ENCODE measurements at regions not wholly inside any gene's neighbourhood (a gene's known extent, or its start where the extent isn't known, plus 50 kb on each side); places are given as distances from the start of the nearest gene placed in this dataset.
"Not testable (repeated sequence)": the region's sequence is repeated elsewhere in the genome, so short reads cannot be mapped to it uniquely, and the experiment has no call there.

GRCh38 chr1:199489594-199489993 is 537.9 kb upstream of the NR5A2 start:
- DNase-seq (ENCODE audit: low read depth in 2 of 2, low spot score in 1 of 2): no peak

- DNase-seq (ENCODE audit: low read depth in 2 of 2, low spot score in 1 of 2): no peak
These were observed 536.6 kb upstream of the NR5A2 start for GRCh38 chr1:199490769-199491527.

- DNase-seq (ENCODE audit: low read depth in 2 of 2, low spot score in 1 of 2): no peak
These were observed 532.1 kb upstream of the NR5A2 start for GRCh38 chr1:199495432-199495831.

GRCh38 chr1:199498802-199499201 is 528.7 kb upstream of the NR5A2 start:
- DNase-seq (ENCODE audit: low read depth in 2 of 2, low spot score in 1 of 2): not testable (repeated sequence)

GRCh38 chr1:199508072-199508471 is 519.4 kb upstream of the NR5A2 start:
- no peak for DNase-seq (ENCODE audit: low read depth in 2 of 2, low spot score in 1 of 2)

GRCh38 chr1:199508653-199509052 is 518.9 kb upstream of the NR5A2 start:
- DNase-seq (ENCODE audit: low read depth in 2 of 2, low spot score in 1 of 2): no peak

- DNase-seq (ENCODE audit: low read depth in 2 of 2, low spot score in 1 of 2): no peak
These were observed 518.1 kb upstream of the NR5A2 start for GRCh38 chr1:199509456-199509855.

- DNase-seq (ENCODE audit: low read depth in 2 of 2, low spot score in 1 of 2): no peak
These were observed 517.2 kb upstream of the NR5A2 start for GRCh38 chr1:199510314-199510713.

GRCh38 chr1:199512037-199512710 is 515.3 kb upstream of the NR5A2 start:
- DNase-seq (ENCODE audit: low read depth in 2 of 2, low spot score in 1 of 2): no peak

GRCh38 chr1:199515261-199515660 is 512.2 kb upstream of the NR5A2 start:
- no peak for DNase-seq (ENCODE audit: low read depth in 2 of 2, low spot score in 1 of 2)

GRCh38 chr1:199522338-199522737 is 505.2 kb upstream of the NR5A2 start:
- DNase-seq (ENCODE audit: low read depth in 2 of 2, low spot score in 1 of 2): no peak

- DNase-seq (ENCODE audit: low read depth in 2 of 2, low spot score in 1 of 2): no peak
These were observed 504.6 kb upstream of the NR5A2 start for GRCh38 chr1:199522936-199523335.

GRCh38 chr1:199529324-199529723 is 498.2 kb upstream of the NR5A2 start:
- DNase-seq (ENCODE audit: low read depth in 2 of 2, low spot score in 1 of 2): no peak

- DNase-seq (ENCODE audit: low read depth in 2 of 2, low spot score in 1 of 2): not testable (repeated sequence)
These were observed 494.1 kb upstream of the NR5A2 start for GRCh38 chr1:199533361-199533760.

GRCh38 chr1:199545780-199546179 is 481.7 kb upstream of the NR5A2 start:
- DNase-seq (ENCODE audit: low read depth in 2 of 2, low spot score in 1 of 2): no peak

GRCh38 chr1:199546323-199546722 is 481.2 kb upstream of the NR5A2 start:
- no peak for DNase-seq (ENCODE audit: low read depth in 2 of 2, low spot score in 1 of 2)

GRCh38 chr1:199549421-199549820 is 478.1 kb upstream of the NR5A2 start:
- DNase-seq (ENCODE audit: low read depth in 2 of 2, low spot score in 1 of 2): no peak

GRCh38 chr1:199550199-199551065 is 477.1 kb upstream of the NR5A2 start:
- DNase-seq (ENCODE audit: low read depth in 2 of 2, low spot score in 1 of 2): no peak

- DNase-seq (ENCODE audit: low read depth in 2 of 2, low spot score in 1 of 2): no peak
These were observed 475.4 kb upstream of the NR5A2 start for GRCh38 chr1:199551967-199552565.

- DNase-seq (ENCODE audit: low read depth in 2 of 2, low spot score in 1 of 2): no peak
These were observed 474.4 kb upstream of the NR5A2 start for GRCh38 chr1:199553104-199553503.

- DNase-seq (ENCODE audit: low read depth in 2 of 2, low spot score in 1 of 2): no peak
These were observed 466.2 kb upstream of the NR5A2 start for GRCh38 chr1:199561334-199561733.

Measured in stimulated activated CD8-positive, alpha-beta memory T cell treated with anti-CD3 and anti-CD28 coated beads, Interleukin-4, amount 100 ng/mL, for 1 hour (primary cell).